CD14-positive monocyte (primary cell): ENCODE measurements at regions not wholly inside any gene's neighbourhood (a gene's known extent, or its start where the extent isn't known, plus 50 kb on each side); places are given as distances from the start of the nearest gene placed in this dataset.

Source experiments
- DNase-seq, 3 donors: peaks; one replicate each; pipeline ENCODE4 v3.0.0-alpha.2; 2011 to 2022
- H2AFZ ChIP-seq: 2 replicates; pipeline ENCODE4 v1.6.0; 2012; ENCODE audit warnings: mild to moderate bottlenecking, low read depth, low read length, inconsistent platforms; ENCODE audit not compliant: insufficient read depth, poor library complexity, severe bottlenecking
- H3K27ac ChIP-seq, 2 donors: 1 replicate in 1 of 2; 2 replicates in 1 of 2; pipeline ENCODE4 v1.5.1; 2012 to 2013; ENCODE audit warnings: low read length in 2 of 2, control low read depth in 1 of 2, inconsistent platforms in 1 of 2, low read depth in 1 of 2, mild to moderate bottlenecking in 1 of 2
- H3K27me3 ChIP-seq, 2 donors: one replicate each; pipeline versions ENCODE4 v1.6.0 to v1.6.1; 2011 to 2013; ENCODE audit warnings: low read length in 2 of 2; ENCODE audit not compliant: control insufficient read depth in 2 of 2, insufficient read depth in 2 of 2
- H3K36me3 ChIP-seq, 2 donors: replicated peaks in 1 of 2; 1 replicate in 1 of 2; 2 replicates in 1 of 2; pipeline versions ENCODE4 v1.5.1 to v1.6.1; 2012 to 2013; ENCODE audit warnings: low read length in 2 of 2, control low read depth in 1 of 2, inconsistent platforms in 1 of 2, mild to moderate bottlenecking in 1 of 2; ENCODE audit not compliant: insufficient read depth in 2 of 2, control insufficient read depth in 1 of 2
- H3K4me1 ChIP-seq, 2 donors: 1 replicate in 1 of 2; 2 replicates in 1 of 2; pipeline versions ENCODE4 v1.5.1 to v1.6.1; 2012 to 2013; ENCODE audit warnings: low read length in 2 of 2, control low read depth in 1 of 2, inconsistent platforms in 1 of 2, mild to moderate bottlenecking in 1 of 2, moderate library complexity in 1 of 2; ENCODE audit not compliant: insufficient read depth in 2 of 2, control insufficient read depth in 1 of 2
- H3K4me2 ChIP-seq: replicated peaks from 2 replicates; pipeline ENCODE3; 2012; ENCODE audit warnings: low read length, moderate library complexity, mild to moderate bottlenecking; ENCODE audit not compliant: poor library complexity, severe bottlenecking; ENCODE audit errors: extremely low read depth
- H3K4me3 ChIP-seq, 3 experiments: fragments of 200-600 bp in 1 of 3; sonication (generic) in 1 of 3; replicated peaks in 1 of 3; 1 replicate in 2 of 3; 2 replicates in 1 of 3; pipeline ENCODE4 v1.5.1; 2011 to 2013; ENCODE audit warnings: low read length in 3 of 3, mild to moderate bottlenecking in 3 of 3, control low read depth in 2 of 3, low read depth in 2 of 3, inconsistent platforms in 1 of 3, moderate library complexity in 1 of 3
- H3K79me2 ChIP-seq: 2 replicates; pipeline ENCODE4 v1.6.0; 2012; ENCODE audit warnings: mild to moderate bottlenecking, control low read depth, inconsistent platforms, low read length, moderate library complexity; ENCODE audit not compliant: insufficient read depth
- H3K9ac ChIP-seq: 2 replicates; pipeline ENCODE4 v1.6.0; 2017; ENCODE audit warnings: low read length, mild to moderate bottlenecking; ENCODE audit not compliant: insufficient read depth, poor library complexity, severe bottlenecking
- H3K9me3 ChIP-seq, 2 donors: replicated peaks in 1 of 2; 1 replicate in 1 of 2; 2 replicates in 1 of 2; pipeline versions ENCODE4 v1.5.1 to v1.6.1; 2012 to 2013; ENCODE audit warnings: low read length in 2 of 2, control low read depth in 1 of 2; ENCODE audit not compliant: control insufficient read depth in 1 of 2, insufficient read depth in 1 of 2
- H4K20me1 ChIP-seq: 2 replicates; pipeline ENCODE4 v1.6.0; 2012; ENCODE audit warnings: mild to moderate bottlenecking, low read length, control low read depth, moderate library complexity; ENCODE audit not compliant: insufficient read depth
- H3K27ac Mint-ChIP-seq, 7 donors: one replicate each; pipeline ENCODE4 v1.8.0; 2020; ENCODE audit warnings: mild to moderate bottlenecking in 7 of 7, mixed read lengths in 7 of 7, moderate library complexity in 6 of 7, inconsistent platforms in 2 of 7
- H3K27me3 Mint-ChIP-seq, 3 donors: one replicate each; pipeline ENCODE4 v1.8.0; 2021 to 2022; ENCODE audit warnings: low read depth in 3 of 3, mild to moderate bottlenecking in 3 of 3, mixed read lengths in 3 of 3, moderate library complexity in 3 of 3, inconsistent platforms in 1 of 3
- H3K36me3 Mint-ChIP-seq, 2 donors: one replicate each; pipeline ENCODE4 v1.8.0; 2020; ENCODE audit warnings: mixed read lengths in 2 of 2, inconsistent platforms in 1 of 2, mild to moderate bottlenecking in 1 of 2
- H3K4me1 Mint-ChIP-seq: one replicate; pipeline ENCODE4 v1.8.0; 2020; ENCODE audit warnings: mild to moderate bottlenecking, mixed read lengths
- H3K4me3 Mint-ChIP-seq, 2 donors: one replicate each; pipeline ENCODE4 v1.8.0; 2020; ENCODE audit warnings: mild to moderate bottlenecking in 2 of 2, mixed read lengths in 2 of 2, moderate library complexity in 1 of 2
- H3K9me3 Mint-ChIP-seq, 7 donors: one replicate each; pipeline ENCODE4 v1.8.0; 2020 to 2022; ENCODE audit warnings: mixed read lengths in 7 of 7, mild to moderate bottlenecking in 6 of 7, moderate library complexity in 6 of 7, inconsistent platforms in 2 of 7
- WGBS: methylation state at CpG from one replicate; pipeline ENCODE4 v1.1.5; 2013; ENCODE audit warnings: missing lambda C conversion rate; ENCODE audit not compliant: insufficient coverage; 5-methylcytosine and 5-hydroxymethylcytosine counted together
- intact Hi-C, 2 donors: fragments of 100-400 bp; cut with micrococcal nuclease; formaldehyde crosslinking; loops; one replicate each; pipeline versions ENCODE4 v1.15.0 to v1.15.1; 2023
- TF ChIP-seq, protein P1 (sequence below): fragments of 200-600 bp; IDR thresholded peaks from one replicate; pipeline ENCODE4 v1.8.0; 2022; ENCODE audit warnings: antibody characterized with exemption, mild to moderate bottlenecking

- Histone ChIP-seq H3K9me3 (no peaks in the 10 kb centered on the region), H3K27me3 (no peaks in the 10 kb centered on the region), H3K4me2 (no peak overlapping the region), H3K4me3 (no peak overlapping the region), H3K9ac (no peak overlapping the region), H3K79me2 (no peaks in the 10 kb centered on the region), H3K4me1 (no peaks in the 10 kb centered on the region), H3K36me3 (no peaks in the 10 kb centered on the region), H4K20me1 (no peaks in the 10 kb centered on the region), H2AFZ (no peak overlapping the region), H3K27ac (no peak overlapping the region)
- TF ChIP-seq, protein P1, sequence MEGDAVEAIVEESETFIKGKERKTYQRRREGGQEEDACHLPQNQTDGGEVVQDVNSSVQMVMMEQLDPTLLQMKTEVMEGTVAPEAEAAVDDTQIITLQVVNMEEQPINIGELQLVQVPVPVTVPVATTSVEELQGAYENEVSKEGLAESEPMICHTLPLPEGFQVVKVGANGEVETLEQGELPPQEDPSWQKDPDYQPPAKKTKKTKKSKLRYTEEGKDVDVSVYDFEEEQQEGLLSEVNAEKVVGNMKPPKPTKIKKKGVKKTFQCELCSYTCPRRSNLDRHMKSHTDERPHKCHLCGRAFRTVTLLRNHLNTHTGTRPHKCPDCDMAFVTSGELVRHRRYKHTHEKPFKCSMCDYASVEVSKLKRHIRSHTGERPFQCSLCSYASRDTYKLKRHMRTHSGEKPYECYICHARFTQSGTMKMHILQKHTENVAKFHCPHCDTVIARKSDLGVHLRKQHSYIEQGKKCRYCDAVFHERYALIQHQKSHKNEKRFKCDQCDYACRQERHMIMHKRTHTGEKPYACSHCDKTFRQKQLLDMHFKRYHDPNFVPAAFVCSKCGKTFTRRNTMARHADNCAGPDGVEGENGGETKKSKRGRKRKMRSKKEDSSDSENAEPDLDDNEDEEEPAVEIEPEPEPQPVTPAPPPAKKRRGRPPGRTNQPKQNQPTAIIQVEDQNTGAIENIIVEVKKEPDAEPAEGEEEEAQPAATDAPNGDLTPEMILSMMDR: no peak
- H3K4me3 Mint-ChIP-seq: no peak overlapping the region
- no peak for DNase-seq
- no peaks in the 10 kb centered on the region for H3K36me3 Mint-ChIP-seq
- no peaks in the 10 kb centered on the region for H3K4me1 Mint-ChIP-seq
- no peaks in the 10 kb centered on the region for H3K27me3 Mint-ChIP-seq
- peaks cover 0 to 4% (median 3%) of the 10 kb centered on the region in 7 donors for H3K9me3 Mint-ChIP-seq
- intact Hi-C loops: no loop called here
- WGBS: no CpG with 5 or more reads among the region's 2 CpGs
- H3K27ac Mint-ChIP-seq: no peak overlapping the region
Observed at GRCh38 chr21:19010996-19011395, 607.4 kb upstream of the TMPRSS15 start.

DNA sequence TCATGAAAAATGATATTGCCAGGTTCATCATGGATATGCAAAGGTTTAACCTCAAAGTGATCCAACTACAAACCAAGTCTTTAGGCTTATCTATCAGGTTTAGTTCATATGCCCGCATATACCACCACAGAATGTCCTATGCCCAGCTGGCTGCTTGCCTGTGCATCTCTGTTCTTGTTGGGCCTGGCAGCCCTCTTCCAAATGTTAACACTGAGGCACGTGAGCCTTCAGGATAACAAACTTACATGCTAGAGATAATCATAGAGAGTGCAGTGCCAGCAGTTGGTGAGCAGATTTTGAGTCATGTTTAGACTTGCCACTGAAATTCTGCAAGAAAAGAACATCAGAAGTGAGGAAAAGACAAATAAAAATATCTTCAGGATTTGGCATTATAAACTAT is 607.9 kb upstream of the TMPRSS15 start:
- DNase-seq: no peak
- H3K36me3 ChIP-seq: no peaks in the 10 kb centered on the region
- H2AFZ ChIP-seq: no peak overlapping the region
- Mint-ChIP-seq H3K9me3 (peaks cover 0 to 4% (median 2%) of the 10 kb centered on the region in 7 donors), H3K36me3 (no peaks in the 10 kb centered on the region), H3K4me3 (no peak overlapping the region), H3K27ac (no peak overlapping the region), H3K4me1 (no peaks in the 10 kb centered on the region), H3K27me3 (no peaks in the 10 kb centered on the region)
- WGBS: 100% methylated on average over 1 of the region's 2 CpGs
- H3K4me1 ChIP-seq: no peaks in the 10 kb centered on the region
- H3K27me3 ChIP-seq: no peaks in the 10 kb centered on the region
- no peak overlapping the region for H3K4me2 ChIP-seq
- H3K27ac ChIP-seq: no peak overlapping the region
- TF ChIP-seq, protein P1: no peak
- H3K4me3 ChIP-seq: no peak overlapping the region
- H3K9ac ChIP-seq: no peak overlapping the region
- intact Hi-C loops: no loop called here
- no peaks in the 10 kb centered on the region for H4K20me1 ChIP-seq
- no peaks in the 10 kb centered on the region for H3K79me2 ChIP-seq
- H3K9me3 ChIP-seq: no peaks in the 10 kb centered on the region
